ENCODE measurements at regions not wholly inside any gene's neighbourhood (a gene's known extent, or its start where the extent isn't known, plus 50 kb on each side); places are given as distances from the start of the nearest gene placed in this dataset.

- no peak for DNase-seq (ENCODE audit: low read depth)
Observed at GRCh38 chr14:49999146-49999761, 106.4 kb downstream of the ARF6 start.

- no peak for DNase-seq (ENCODE audit: low read depth)
Observed at GRCh38 chr14:49999826-50000379, 107.0 kb downstream of the ARF6 start.

- DNase-seq (ENCODE audit: low read depth): peak; percentile 78
Observed at GRCh38 chr14:50000380-50001150, 107.7 kb downstream of the ARF6 start.

DNA sequence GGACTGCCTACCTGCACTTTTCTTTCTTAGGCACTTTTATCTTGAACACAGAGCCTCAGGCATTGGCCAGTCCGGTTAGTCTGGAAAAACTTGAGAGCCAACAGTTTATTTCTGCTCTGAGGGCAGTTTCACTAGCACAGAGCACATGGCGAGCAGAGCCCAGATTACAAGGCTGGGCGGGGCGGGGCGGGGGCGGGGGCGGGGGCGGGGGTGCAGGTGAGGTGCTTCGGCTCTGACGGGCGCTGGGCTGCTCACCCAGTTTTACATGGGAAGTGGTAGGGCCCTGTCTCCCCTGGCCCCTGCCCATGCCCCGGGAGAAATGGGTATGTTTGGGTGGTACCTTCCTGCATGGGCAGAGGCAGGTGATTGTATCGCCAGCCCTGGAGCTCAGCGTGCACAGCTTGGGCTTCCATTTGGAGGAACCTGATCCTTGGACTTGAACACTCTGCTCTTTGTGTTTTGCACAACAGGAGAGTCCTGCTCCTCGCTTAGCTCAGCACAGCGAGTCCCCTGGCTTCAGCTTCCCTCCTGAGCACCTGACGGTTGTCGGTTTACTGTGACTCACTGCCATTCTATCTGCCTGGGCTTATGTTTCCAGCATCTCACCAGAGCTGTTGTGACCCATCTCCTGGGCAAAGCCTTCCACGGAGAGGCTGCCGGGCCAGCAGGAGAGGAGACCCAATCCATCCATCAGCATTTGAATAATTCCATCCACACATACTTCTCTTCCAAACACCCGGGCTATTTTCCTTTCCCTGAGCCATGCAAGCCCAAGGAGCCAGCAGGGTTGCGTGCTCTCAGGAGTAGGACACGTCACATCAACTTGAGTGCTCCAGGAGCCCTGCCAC lies 108.5 kb downstream of the ARF6 start:
- DNase-seq (ENCODE audit: low read depth): no peak

- no peak for DNase-seq (ENCODE audit: low read depth)
Observed at GRCh38 chr14:50001999-50002925, 109.4 kb downstream of the ARF6 start.

GRCh38 chr14:50002926-50003212 lies 110.0 kb downstream of the ARF6 start:
- DNase-seq (ENCODE audit: low read depth): no peak

DNA sequence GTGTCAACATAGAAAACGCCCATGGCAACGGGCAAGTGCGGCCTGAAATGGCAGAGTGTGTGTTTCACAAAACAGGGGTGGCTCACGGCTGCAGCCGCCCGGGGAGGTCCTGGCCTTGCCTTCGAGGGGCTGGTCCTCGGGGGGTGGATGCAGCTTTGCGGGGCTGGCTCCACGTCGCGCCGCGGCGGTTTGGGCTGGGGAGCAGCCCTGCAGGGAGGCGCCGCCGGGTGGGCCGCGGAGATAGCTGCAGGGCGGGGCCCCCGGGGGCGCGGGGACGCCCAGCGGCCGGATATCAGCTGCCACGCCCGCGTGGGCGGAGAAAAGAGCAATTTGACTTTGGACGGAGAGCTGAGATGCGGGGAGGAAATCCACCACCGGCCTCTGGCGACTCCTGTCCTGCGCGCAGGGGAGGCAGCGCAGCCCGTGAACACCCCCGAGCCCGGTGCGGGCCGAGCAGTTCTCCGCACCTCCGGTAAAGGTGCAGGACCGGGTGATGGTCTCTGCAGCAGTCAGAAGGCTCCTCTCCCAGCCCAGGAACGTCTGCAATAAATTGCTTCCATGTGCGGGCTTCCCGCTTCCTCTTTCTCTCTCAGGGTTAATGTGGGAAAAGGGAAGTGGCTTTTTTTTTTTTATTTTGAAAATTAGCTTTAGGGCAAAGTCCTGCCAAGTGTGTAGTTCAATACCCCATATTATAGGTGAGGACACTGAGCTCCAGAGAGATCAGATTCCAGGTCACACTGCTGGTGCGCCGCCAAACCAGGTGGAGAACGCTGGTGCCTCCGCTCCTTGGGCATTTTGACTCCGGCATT lies 110.5 kb downstream of the ARF6 start:
- no peak for DNase-seq (ENCODE audit: low read depth)

- DNase-seq (ENCODE audit: low read depth): no peak
Observed at GRCh38 chr14:50006141-50006540, 110.2 kb downstream of the VCPKMT start.

DNA sequence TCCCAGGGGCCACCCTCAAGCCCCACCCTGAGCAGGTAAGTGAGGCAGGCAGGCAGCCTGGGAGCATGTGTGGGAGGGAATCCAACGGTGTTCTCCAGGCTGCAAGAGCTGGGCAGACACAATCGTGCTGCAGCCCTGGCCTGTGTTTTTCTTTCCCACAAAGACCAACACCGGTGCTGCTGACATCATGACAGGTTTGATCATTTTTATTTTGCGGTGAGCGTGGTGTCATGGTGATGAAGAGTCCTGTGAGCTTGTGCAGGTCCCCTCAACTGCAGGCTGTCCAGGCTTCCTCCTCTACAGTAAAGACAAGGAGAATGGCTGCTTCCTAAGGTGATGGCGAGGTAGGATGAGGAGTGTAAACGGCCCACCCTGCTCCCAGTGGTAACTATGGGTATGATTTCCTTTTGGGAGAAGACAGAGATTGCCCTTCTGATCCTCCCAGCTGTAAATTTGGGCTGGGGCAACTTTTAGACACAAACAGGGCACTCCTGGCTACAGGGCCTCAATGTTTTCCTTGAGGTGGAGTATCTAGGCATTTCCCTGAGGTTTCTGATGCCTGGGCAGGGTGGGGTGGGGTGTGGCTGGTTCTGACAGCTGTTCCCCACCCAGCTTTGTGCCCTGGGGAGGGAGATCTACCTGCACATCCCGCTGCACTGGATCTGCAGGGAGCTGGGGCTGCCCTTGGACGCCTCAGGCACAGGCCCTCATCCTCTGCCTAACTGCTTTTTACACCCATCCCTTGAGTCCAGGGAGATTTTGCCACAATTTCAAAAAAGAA lies 109.1 kb downstream of the VCPKMT start:
- no peak for DNase-seq (ENCODE audit: low read depth)

DNA sequence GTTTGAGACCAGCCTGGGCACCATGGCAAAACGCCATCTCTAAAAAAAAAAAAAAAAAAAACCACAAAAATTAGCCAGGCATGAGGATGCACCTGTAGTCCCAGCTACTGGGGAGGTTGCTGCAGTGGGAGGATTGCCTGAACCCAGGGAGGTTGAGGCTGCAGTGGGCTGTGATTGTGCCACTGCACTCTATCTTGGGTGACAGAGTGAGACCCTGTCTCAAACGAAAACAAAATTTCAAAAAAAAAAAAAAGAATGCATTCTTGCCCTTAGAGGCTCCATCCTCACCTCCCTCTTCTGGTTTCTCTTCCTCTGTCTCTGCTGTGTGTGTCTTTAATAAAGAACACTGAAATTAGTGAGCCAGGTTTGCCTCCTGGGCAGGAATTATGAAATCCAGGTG lies 107.8 kb downstream of the VCPKMT start:
- DNase-seq (ENCODE audit: low read depth): no peak

GRCh38 chr14:50008974-50009373 lies 107.4 kb downstream of the VCPKMT start:
- DNase-seq (ENCODE audit: low read depth): no peak

DNA sequence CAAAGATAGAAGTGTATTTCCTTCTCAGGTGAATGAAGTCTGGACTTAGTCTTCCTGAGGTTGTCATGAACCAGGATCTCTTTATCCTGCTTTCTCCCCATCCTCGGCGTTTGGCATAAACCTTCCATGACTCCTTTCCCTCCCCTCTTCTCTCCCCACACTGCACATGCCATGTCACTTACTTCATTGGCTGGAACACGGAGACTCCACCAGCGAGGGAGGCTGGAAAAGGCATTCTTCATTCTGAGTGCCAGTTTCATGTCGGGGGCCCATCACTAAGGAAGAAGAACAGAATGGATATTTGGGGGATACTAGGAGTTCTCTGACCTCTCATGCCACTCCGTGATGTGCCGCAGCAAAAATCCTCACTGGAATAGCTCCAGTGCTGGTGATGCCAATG lies 105.6 kb downstream of the VCPKMT start:
- no peak for DNase-seq (ENCODE audit: low read depth)

GRCh38 chr14:50011242-50011641 lies 105.1 kb downstream of the VCPKMT start:
- no peak for DNase-seq (ENCODE audit: low read depth)

- DNase-seq (ENCODE audit: low read depth): no peak
Observed at GRCh38 chr14:50012644-50013043, 103.7 kb downstream of the VCPKMT start.

DNA sequence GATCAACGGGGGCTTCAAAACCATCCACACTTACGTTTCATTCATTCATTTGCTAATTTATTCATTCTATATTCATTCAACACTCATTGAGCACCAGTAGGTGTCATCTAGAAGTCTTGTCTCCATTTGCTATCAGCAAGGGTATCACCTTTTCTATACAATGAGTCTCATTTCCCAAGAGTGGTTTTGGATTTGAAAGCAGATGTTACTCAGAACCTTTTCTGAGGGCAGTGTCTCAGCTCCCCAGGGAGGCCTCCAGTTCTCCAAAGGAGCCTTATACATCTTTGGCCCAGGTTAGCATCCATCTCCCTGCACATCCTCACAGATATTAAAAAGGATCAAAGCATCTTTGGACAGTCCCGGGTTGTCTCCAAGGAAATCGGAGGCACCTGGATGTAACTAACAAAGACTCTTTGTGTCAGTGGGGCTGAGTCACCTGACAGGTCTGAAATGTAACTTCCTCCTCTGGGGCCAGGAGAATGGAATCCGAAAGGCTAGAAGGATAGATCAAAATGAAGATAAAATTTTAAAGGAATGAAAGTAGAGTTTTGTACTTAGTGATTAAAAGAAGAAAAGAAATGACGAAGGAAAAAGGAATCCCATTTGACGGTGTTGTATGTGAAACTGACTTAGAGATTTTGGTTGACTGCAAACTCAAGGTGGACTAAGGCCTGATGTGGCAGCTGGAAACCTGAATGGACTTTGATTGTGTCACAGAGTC lies 103.0 kb downstream of the VCPKMT start:
- DNase-seq (ENCODE audit: low read depth): no peak

DNA sequence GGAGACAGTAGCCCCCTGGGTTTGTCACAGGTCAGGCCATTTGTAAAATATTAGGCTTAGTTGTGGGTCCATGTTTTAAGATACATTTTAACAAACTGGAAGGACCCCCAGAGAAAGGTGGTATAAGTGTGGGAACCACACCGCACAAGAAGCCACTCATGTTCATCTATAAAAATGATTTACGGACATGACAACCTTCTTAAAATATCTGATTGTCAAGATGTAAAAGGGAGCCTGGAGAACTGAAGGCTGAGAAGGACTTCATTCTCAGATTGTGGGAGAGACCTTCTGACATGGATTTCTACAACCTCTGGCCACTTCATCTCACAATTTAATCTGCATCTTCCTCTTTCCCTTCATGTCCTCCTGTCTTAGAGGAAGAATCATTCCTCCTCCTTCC lies 102.4 kb downstream of the VCPKMT start:
- DNase-seq (ENCODE audit: low read depth): no peak

- no peak for DNase-seq (ENCODE audit: low read depth)
Observed at GRCh38 chr14:50014809-50015430, 101.5 kb downstream of the VCPKMT start.

- no peak for DNase-seq (ENCODE audit: low read depth)
Observed at GRCh38 chr14:50015716-50016115, 100.7 kb downstream of the VCPKMT start.

All from HS-5 (cell line).